ENCODE measurements at regions not wholly inside any gene's neighbourhood (a gene's known extent, or its start where the extent isn't known, plus 50 kb on each side); places are given as distances from the start of the nearest gene placed in this dataset.

DNA sequence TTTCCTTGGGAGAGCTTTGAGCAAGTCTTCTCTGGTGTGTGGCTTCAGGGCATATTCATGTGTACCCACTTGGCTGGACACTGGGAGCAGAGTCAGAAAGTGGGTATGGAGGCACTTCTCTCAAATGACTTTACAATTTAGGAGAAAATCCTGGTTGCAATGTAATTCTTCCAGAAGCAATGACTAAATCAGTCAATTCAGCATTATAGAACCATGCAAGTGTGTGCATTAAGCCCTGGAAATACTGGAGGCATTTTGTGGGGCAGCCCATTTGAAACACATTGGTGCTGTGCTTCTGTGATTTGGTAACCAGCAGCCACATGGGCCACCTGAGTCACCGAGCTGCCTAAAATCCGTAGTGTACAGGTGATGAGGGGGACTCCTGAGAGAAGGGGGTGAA lies 94.6 kb upstream of the TAS2R1 start:
- Histone ChIP-seq H3K27me3 (ENCODE audit: control insufficient read depth, extremely low read depth, insufficient read depth, low read length) (no peaks in the 10 kb centered on the region), H3K27ac (ENCODE audit: control insufficient read depth, insufficient read depth, low read length) (no peak overlapping the region), H3K9me1 (ENCODE audit: control insufficient read depth, extremely low read depth, insufficient read depth, low read length) (no peaks in the 10 kb centered on the region), H3K36me3 (ENCODE audit: control insufficient read depth in 2 of 2, extremely low read depth in 1 of 2, insufficient read depth in 2 of 2, low read length in 2 of 2) (no peaks in the 10 kb centered on the region), H4K20me1 (ENCODE audit: control insufficient read depth, extremely low read depth, insufficient read depth, low read length) (no peaks in the 10 kb centered on the region), H2AFZ (ENCODE audit: control insufficient read depth, low read length) (no peak overlapping the region), H3K4me3 (ENCODE audit: control insufficient read depth in 2 of 3, extremely low read depth in 1 of 3, insufficient read depth in 2 of 3, low read depth in 1 of 3, low read length in 3 of 3) (no peak overlapping the region), H3K9me3 (ENCODE audit: control insufficient read depth, low read depth, low read length) (no peaks in the 10 kb centered on the region), H3K4me1 (ENCODE audit: control insufficient read depth, extremely low read depth, insufficient read depth, low read length) (no peaks in the 10 kb centered on the region), H3K79me2 (ENCODE audit: control insufficient read depth, insufficient read depth, low read length) (no peaks in the 10 kb centered on the region), H3K4me2 (ENCODE audit: control insufficient read depth, extremely low read depth, insufficient read depth, low read depth, low read length) (no peak overlapping the region), H3K9ac (ENCODE audit: control insufficient read depth, extremely low read depth, insufficient read depth, low read length) (no peak overlapping the region)
- TF ChIP-seq, protein P1, sequence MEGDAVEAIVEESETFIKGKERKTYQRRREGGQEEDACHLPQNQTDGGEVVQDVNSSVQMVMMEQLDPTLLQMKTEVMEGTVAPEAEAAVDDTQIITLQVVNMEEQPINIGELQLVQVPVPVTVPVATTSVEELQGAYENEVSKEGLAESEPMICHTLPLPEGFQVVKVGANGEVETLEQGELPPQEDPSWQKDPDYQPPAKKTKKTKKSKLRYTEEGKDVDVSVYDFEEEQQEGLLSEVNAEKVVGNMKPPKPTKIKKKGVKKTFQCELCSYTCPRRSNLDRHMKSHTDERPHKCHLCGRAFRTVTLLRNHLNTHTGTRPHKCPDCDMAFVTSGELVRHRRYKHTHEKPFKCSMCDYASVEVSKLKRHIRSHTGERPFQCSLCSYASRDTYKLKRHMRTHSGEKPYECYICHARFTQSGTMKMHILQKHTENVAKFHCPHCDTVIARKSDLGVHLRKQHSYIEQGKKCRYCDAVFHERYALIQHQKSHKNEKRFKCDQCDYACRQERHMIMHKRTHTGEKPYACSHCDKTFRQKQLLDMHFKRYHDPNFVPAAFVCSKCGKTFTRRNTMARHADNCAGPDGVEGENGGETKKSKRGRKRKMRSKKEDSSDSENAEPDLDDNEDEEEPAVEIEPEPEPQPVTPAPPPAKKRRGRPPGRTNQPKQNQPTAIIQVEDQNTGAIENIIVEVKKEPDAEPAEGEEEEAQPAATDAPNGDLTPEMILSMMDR (optimal IDR thresholded peaks at IDR 0.05 in 1 of 3, IDR thresholded peaks at IDR 0.05 in 1 of 3, conservative IDR thresholded peaks at IDR 0.05 in 1 of 3; ENCODE audit: extremely low read depth in 1 of 3, insufficient read depth in 2 of 3, low read length in 3 of 3), result no peak
- TF ChIP-seq EZH2 (IDR thresholded peaks at IDR 0.05; ENCODE audit: low read length), result no peak
- no peak for DNase-seq (ENCODE audit: low read depth, low spot score)
- dilution Hi-C loops (cut with MboI; ENCODE audit: extremely low pct_ligation_motif_present, low sequenced_read_pairs), result no loop called here
- no peak for FAIRE-seq

DNA sequence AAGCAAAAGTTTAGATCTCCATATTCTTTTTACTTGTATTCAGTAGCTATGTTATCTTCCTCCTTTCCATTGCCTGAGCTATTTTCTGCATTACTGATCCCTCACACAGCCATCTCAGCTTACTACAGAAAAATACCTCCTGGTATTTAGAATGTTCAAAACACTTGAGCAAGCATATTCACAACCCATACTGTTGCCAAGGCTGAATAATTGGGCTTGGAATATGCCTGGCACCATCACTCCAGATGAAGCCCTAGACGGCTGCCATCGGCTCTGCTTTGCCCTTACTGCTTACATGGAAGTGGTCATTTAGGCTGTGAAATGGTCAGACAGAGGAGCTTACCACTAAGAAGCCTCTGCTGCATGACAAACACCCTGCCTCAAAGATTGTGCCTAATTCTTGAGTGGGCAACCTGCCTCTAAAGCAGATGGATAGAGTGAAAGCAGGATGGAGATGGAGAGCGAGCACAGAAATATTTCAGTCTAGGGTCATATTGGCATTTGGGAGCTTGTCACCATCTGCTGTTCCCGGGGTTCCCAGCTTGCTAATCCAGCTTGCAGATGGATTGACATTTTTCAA lies 92.5 kb upstream of the TAS2R1 start:
- FAIRE-seq (no peak), DNase-seq (ENCODE audit: low read depth, low spot score) (no peak)
- Histone ChIP-seq H3K9ac (ENCODE audit: control insufficient read depth, extremely low read depth, insufficient read depth, low read length) (no peak overlapping the region), H3K79me2 (ENCODE audit: control insufficient read depth, insufficient read depth, low read length) (no peaks in the 10 kb centered on the region), H3K4me1 (ENCODE audit: control insufficient read depth, extremely low read depth, insufficient read depth, low read length) (no peaks in the 10 kb centered on the region), H3K27me3 (ENCODE audit: control insufficient read depth, extremely low read depth, insufficient read depth, low read length) (no peaks in the 10 kb centered on the region), H3K4me2 (ENCODE audit: control insufficient read depth, extremely low read depth, insufficient read depth, low read depth, low read length) (no peak overlapping the region), H3K4me3 (ENCODE audit: control insufficient read depth in 2 of 3, extremely low read depth in 1 of 3, insufficient read depth in 2 of 3, low read depth in 1 of 3, low read length in 3 of 3) (no peak overlapping the region), H2AFZ (ENCODE audit: control insufficient read depth, low read length) (no peak overlapping the region), H4K20me1 (ENCODE audit: control insufficient read depth, extremely low read depth, insufficient read depth, low read length) (no peaks in the 10 kb centered on the region), H3K27ac (ENCODE audit: control insufficient read depth, insufficient read depth, low read length) (no peak overlapping the region), H3K9me3 (ENCODE audit: control insufficient read depth, low read depth, low read length) (no peaks in the 10 kb centered on the region), H3K36me3 (ENCODE audit: control insufficient read depth in 2 of 2, extremely low read depth in 1 of 2, insufficient read depth in 2 of 2, low read length in 2 of 2) (no peaks in the 10 kb centered on the region), H3K9me1 (ENCODE audit: control insufficient read depth, extremely low read depth, insufficient read depth, low read length) (no peaks in the 10 kb centered on the region)
- no peak for TF ChIP-seq EZH2 (IDR thresholded peaks at IDR 0.05; ENCODE audit: low read length)
- TF ChIP-seq, protein P1 (optimal IDR thresholded peaks at IDR 0.05 in 1 of 3, IDR thresholded peaks at IDR 0.05 in 1 of 3, conservative IDR thresholded peaks at IDR 0.05 in 1 of 3; ENCODE audit: extremely low read depth in 1 of 3, insufficient read depth in 2 of 3, low read length in 3 of 3), result no peak
- dilution Hi-C loops (cut with MboI; ENCODE audit: extremely low pct_ligation_motif_present, low sequenced_read_pairs), result no loop called here
